Tibial nerve (tissue), 4 donors: ENCODE measurements at regions not wholly inside any gene's neighbourhood (a gene's known extent, or its start where the extent isn't known, plus 50 kb on each side); places are given as distances from the start of the nearest gene placed in this dataset.

Source experiments
- CTCF ChIP-seq, 5 experiments: fragments of 200-600 bp in 3 of 5; fragments of 450-650 bp in 2 of 5; sonication (generic) in 3 of 5; IDR thresholded peaks; one replicate each; pipeline ENCODE4 v1.5.1; 2016 to 2019; ENCODE audit warnings: antibody characterized with exemption in 5 of 5, mild to moderate bottlenecking in 3 of 5, moderate library complexity in 2 of 5
- EP300 ChIP-seq, 2 donors: sonication (generic); formaldehyde crosslinking; IDR thresholded peaks; one replicate each; pipeline ENCODE4 v1.6.1; 2017; ENCODE audit warnings: antibody characterized with exemption in 2 of 2, mild to moderate bottlenecking in 1 of 2
- POLR2A ChIP-seq, 2 donors: fragments of 450-650 bp; IDR thresholded peaks; one replicate each; pipeline ENCODE4 v1.6.1; 2017; ENCODE audit warnings: antibody characterized with exemption in 2 of 2, mild to moderate bottlenecking in 2 of 2, moderate library complexity in 2 of 2

GRCh38 chr3:101077361-101078011 is 84.3 kb upstream of the ABI3BP start:
- TF ChIP-seq CTCF (IDR thresholded peaks at IDR 0.05) (no peak), POLR2A (IDR thresholded peaks at IDR 0.05) (no peak), EP300 (IDR thresholded peaks at IDR 0.05) (no peak)
